ENCODE measurements at regions not wholly inside any gene's neighbourhood (a gene's known extent, or its start where the extent isn't known, plus 50 kb on each side); places are given as distances from the start of the nearest gene placed in this dataset.

DNA sequence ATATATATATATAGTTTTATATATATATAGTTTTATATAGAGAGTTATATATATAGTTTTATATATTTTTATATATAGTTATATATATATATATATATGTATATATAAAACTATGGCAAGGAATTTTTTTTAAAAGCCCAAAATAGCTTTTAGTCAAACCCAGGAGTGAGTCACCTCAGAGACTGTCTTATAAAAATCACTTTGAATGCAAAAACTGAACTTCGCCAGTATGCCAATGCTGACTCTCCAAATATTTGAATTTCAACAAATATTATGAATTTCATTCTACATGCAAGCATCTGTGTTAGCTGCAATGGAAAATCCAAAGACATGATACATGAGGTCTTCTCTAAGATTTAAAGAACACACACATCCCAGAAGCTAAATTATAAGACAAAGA, 132.8 kb upstream of the NR2F2 start:
- no peak for TF ChIP-seq EZH2phosphoT487 (IDR thresholded peaks at IDR 0.05; ENCODE audit: insufficient read depth, low read depth)
- no peak for TF ChIP-seq EZH2 (IDR thresholded peaks at IDR 0.05; ENCODE audit: insufficient read depth, poor library complexity, severe bottlenecking)

All from GM23248 (cell line).